PC-9 (cell line): ENCODE measurements at regions not wholly inside any gene's neighbourhood (a gene's known extent, or its start where the extent isn't known, plus 50 kb on each side); places are given as distances from the start of the nearest gene placed in this dataset.

ENCODE experiments used
- CTCF ChIP-seq: fragments of 200-600 bp; sonication (generic); conservative IDR thresholded peaks from 2 replicates; pipeline ENCODE4 v1.6.1; 2017; ENCODE audit warnings: mixed run types, antibody characterized with exemption, mild to moderate bottlenecking, moderate library complexity
- EZH2 ChIP-seq: fragments of 200-600 bp; sonication (generic); IDR thresholded peaks from 2 replicates; pipeline ENCODE4 v1.8.0; 2017; ENCODE audit warnings: antibody characterized with exemption, low read depth

GRCh38 chr9:89657295-89657694 lies 52.5 kb downstream of the GADD45G start:
- no peak for TF ChIP-seq CTCF
- no peak for TF ChIP-seq EZH2
